ENCODE measurements at regions not wholly inside any gene's neighbourhood (a gene's known extent, or its start where the extent isn't known, plus 50 kb on each side); places are given as distances from the start of the nearest gene placed in this dataset.

GRCh38 chr2:7121851-7122250 is 204.6 kb downstream of the RNF144A start:
- Histone ChIP-seq H3K4me3 (no peak overlapping the region), H3K27me3 (no peaks in the 10 kb centered on the region), H3K36me3 (no peaks in the 10 kb centered on the region), H3K27ac (no peak overlapping the region), H3K9me3 (no peaks in the 10 kb centered on the region), H3K4me1 (no peaks in the 10 kb centered on the region)
- intact Hi-C loops (cut with DNase I), result no loop called here
- TF ChIP-seq CTCF (IDR thresholded peaks at IDR 0.05), result no peak
- WGBS, 2 donors, result 94 to 97% methylated on average over 5 of the region's 5 CpGs
- FAIRE-seq (no peak), DNase-seq (no peak), ATAC-seq (no peak)

GRCh38 chr2:7127156-7127555 is 209.9 kb downstream of the RNF144A start:
- FAIRE-seq, result no peak
- Histone ChIP-seq H3K27me3 (no peaks in the 10 kb centered on the region), H3K27ac (no peak overlapping the region), H3K4me1 (no peaks in the 10 kb centered on the region), H3K4me3 (no peak overlapping the region), H3K36me3 (no peaks in the 10 kb centered on the region), H3K9me3 (no peaks in the 10 kb centered on the region)
- TF ChIP-seq CTCF (IDR thresholded peaks at IDR 0.05), result no peak
- intact Hi-C loops (cut with DNase I), result no loop called here
- DNase-seq, result no peak
- ATAC-seq, result no peak
- WGBS, 2 donors, result 99 to 100% methylated on average over 2 of the region's 2 CpGs

- H3K9me3 ChIP-seq, result no peaks in the 10 kb centered on the region
- TF ChIP-seq CTCF (IDR thresholded peaks at IDR 0.05), result no peak
- FAIRE-seq (no peak), DNase-seq (no peak), ATAC-seq (no peak)
- H3K4me1 ChIP-seq, result no peaks in the 10 kb centered on the region
- intact Hi-C loops (cut with DNase I), result no loop called here
- no peaks in the 10 kb centered on the region for H3K36me3 ChIP-seq
- H3K27me3 ChIP-seq, result no peaks in the 10 kb centered on the region
- H3K27ac ChIP-seq, result no peak overlapping the region
- no peak overlapping the region for H3K4me3 ChIP-seq
Measured at GRCh38 chr2:7127687-7128086, 210.5 kb downstream of the RNF144A start.

GRCh38 chr2:7131261-7131660 is 214.0 kb downstream of the RNF144A start:
- no peak for TF ChIP-seq CTCF (IDR thresholded peaks at IDR 0.05)
- 84 to 85% methylated on average over 5 of the region's 5 CpGs for WGBS, 2 donors
- Histone ChIP-seq H3K27me3 (no peaks in the 10 kb centered on the region), H3K9me3 (no peaks in the 10 kb centered on the region), H3K4me3 (no peak overlapping the region), H3K4me1 (no peaks in the 10 kb centered on the region), H3K27ac (no peak overlapping the region), H3K36me3 (no peaks in the 10 kb centered on the region)
- ATAC-seq, result no peak
- intact Hi-C loops (cut with DNase I), result no loop called here
- FAIRE-seq, result no peak
- DNase-seq, result no peak

GRCh38 chr2:7132753-7133152 is 215.5 kb downstream of the RNF144A start:
- 94 to 97% methylated on average over 3 of the region's 3 CpGs for WGBS, 2 donors
- no peak for TF ChIP-seq CTCF (IDR thresholded peaks at IDR 0.05)
- Histone ChIP-seq H3K4me1 (no peaks in the 10 kb centered on the region), H3K36me3 (no peaks in the 10 kb centered on the region), H3K27me3 (no peaks in the 10 kb centered on the region), H3K4me3 (no peak overlapping the region), H3K27ac (no peak overlapping the region), H3K9me3 (no peaks in the 10 kb centered on the region)
- intact Hi-C loops (cut with DNase I), result no loop called here
- ATAC-seq (no peak), DNase-seq (no peak), FAIRE-seq (no peak)
